ENCODE measurements at regions not wholly inside any gene's neighbourhood (a gene's known extent, or its start where the extent isn't known, plus 50 kb on each side); places are given as distances from the start of the nearest gene placed in this dataset.
"Not testable (repeated sequence)": the region's sequence is repeated elsewhere in the genome, so short reads cannot be mapped to it uniquely, and the experiment has no call there.

GRCh38 chr2:87633287-87633963 lies 114.5 kb upstream of the PLGLB2 start:
- DNase-seq = not testable (repeated sequence)

- DNase-seq = not testable (repeated sequence)
These were observed 113.8 kb upstream of the PLGLB2 start for GRCh38 chr2:87634106-87634505.

DNA sequence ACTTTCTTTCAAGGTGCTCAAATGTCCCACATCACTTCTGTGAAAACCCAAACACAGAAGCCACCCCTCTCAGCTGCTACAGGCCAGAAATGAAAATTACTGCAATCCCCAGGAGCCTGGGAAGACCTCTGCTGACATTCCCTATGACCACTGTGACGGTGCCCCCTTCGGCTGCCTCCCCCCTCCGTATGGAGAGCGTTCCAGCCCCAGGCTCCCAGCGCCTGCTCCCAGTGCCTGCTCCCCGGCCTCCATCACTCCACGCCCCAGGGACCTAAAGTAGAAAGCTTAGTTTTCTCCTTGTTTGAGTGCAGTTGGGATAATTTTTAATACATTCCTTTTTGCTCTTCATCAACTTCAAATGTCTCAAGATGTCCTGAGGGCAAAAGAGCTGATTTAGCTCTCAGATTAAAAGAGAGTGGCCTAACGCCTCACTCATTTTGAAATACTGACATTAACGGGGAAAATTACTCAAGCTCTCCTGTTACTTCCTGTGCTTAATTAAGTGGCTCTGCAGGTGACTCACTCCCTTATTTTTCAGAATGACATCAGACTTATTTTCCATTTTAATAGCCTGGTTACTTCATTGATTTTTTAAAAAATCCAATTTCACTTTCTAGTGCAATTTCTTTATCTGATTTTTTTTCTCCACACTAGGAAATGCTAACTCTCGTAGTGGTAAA lies 112.8 kb upstream of the PLGLB2 start:
- not testable (repeated sequence) for DNase-seq

GRCh38 chr2:87636246-87636645 lies 111.6 kb upstream of the PLGLB2 start:
- DNase-seq = not testable (repeated sequence)

DNA sequence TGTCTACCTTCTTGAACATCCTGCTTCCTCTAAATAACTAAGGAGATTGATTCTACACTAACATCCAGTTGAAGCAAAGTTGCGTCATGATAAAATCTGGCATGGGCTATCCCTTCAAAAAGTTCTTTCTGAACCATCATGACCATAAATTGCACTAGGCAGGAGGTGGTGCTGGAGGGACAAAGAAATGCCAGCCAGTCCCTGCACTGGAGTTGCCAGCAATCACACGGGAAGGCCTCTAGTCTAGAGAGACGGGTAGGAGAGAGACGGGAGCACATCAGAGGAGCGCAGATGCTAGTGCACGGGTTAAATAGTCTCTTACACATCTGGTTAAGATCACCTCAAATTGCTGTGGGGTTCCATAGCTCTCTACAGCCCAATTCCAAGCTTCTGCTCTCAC lies 111.2 kb upstream of the PLGLB2 start:
- not testable (repeated sequence) for DNase-seq

GRCh38 chr2:87637249-87637990 lies 110.5 kb upstream of the PLGLB2 start:
- DNase-seq = not testable (repeated sequence)

- not testable (repeated sequence) for DNase-seq
These were observed 109.6 kb upstream of the PLGLB2 start for GRCh38 chr2:87638114-87638807.

GRCh38 chr2:87638872-87639271 lies 109.0 kb upstream of the PLGLB2 start:
- not testable (repeated sequence) for DNase-seq

DNA sequence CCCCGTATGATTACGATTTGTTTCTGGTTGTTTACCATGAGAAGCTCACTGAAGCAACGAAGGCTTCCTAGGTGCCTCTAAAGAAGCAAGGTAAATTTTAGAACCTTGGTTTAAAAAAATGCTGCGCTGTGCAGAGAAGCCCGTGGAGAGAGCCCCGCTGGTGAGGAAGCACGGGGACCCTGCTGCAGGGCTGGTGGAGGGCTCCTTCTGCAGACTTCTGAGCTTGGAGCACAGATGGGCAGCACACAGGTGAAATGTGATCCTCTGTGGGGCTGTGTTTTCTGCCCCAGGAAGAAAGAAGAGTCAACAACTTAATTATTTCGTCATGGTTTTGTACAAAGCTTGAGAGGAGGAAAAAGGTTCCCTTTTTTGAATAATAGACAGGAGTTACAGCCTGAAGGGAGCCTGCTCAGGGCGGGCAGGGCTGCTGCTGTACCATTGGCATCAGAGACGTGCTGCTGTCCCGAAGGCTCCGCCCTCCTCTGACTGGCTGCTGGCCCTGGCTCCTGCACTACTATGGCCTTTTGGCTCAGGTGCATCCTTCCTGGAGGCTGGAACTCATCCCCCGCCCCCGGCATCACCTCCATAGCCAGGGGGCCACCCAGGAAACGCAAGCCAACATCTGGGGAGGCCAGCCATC lies 108.0 kb upstream of the PLGLB2 start:
- DNase-seq = not testable (repeated sequence)

GRCh38 chr2:87640961-87641563 lies 106.8 kb upstream of the PLGLB2 start:
- DNase-seq = not testable (repeated sequence)

DNA sequence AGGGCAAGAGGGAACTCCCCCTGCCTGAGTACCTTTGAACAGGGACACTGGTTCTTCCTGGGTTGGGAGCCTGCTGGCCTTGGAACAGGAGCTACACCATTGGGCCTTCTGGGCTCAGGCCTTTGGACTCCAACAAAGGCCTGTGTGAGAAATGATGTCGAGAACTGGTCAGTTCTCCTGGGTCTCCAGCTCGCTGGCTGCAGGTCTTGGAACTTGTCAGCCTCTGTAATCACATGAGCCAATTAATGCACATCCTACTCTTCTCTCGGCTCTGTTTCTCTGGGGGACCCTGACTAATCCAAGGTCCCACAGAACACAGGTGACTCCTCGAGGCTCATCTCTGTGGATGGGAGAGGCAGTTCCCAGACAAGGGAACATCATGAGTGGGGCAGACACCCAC lies 104.7 kb upstream of the PLGLB2 start:
- not testable (repeated sequence) for DNase-seq

GRCh38 chr2:87647737-87648498 lies 100.0 kb upstream of the PLGLB2 start:
- DNase-seq = not testable (repeated sequence)

DNA sequence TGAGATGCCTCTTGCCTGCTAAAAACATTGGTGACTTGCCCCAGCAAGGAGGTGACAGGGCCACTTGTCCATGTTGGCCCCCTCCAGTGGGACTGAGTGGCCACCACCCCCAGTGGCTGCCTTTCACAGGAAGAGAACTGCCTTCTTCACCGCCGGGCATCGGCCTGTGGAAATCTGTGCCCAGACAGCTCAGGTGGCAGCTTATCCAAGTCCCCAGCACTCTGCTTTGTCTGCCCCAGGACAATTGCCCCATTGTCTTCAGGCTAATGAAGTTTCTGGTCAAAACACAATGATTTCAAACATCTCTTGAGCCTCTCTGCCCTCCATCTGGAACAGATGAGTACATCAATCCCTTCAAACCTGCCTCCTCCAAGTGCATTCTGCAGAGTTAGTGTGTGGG lies 99.1 kb upstream of the PLGLB2 start:
- DNase-seq = not testable (repeated sequence)

- DNase-seq = not testable (repeated sequence)
These were observed 98.0 kb upstream of the PLGLB2 start for GRCh38 chr2:87649871-87650270.

GRCh38 chr2:87650837-87651236 lies 97.0 kb upstream of the PLGLB2 start:
- not testable (repeated sequence) for DNase-seq

- not testable (repeated sequence) for DNase-seq
These were observed 96.3 kb upstream of the PLGLB2 start for GRCh38 chr2:87651589-87651988.

DNA sequence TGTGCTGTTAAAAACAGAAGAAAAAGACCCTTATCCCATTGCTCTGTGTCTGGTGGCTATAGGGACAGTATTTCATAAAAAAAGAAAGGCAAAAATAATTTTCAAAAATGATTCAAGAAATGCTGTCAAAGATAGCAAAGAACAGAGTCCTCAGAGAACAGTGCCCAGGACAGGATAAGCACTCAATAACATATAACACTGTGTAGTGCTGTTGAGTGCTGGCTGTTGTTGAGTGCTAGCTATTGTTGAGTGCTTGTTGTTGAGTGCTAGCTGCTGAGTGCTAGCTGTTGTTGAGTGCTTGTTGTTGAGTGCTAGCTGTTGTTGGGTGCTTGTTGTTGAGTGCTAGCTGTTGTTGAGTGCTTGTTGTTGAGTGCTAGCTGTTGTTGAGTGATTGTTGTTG lies 94.5 kb upstream of the PLGLB2 start:
- not testable (repeated sequence) for DNase-seq

DNA sequence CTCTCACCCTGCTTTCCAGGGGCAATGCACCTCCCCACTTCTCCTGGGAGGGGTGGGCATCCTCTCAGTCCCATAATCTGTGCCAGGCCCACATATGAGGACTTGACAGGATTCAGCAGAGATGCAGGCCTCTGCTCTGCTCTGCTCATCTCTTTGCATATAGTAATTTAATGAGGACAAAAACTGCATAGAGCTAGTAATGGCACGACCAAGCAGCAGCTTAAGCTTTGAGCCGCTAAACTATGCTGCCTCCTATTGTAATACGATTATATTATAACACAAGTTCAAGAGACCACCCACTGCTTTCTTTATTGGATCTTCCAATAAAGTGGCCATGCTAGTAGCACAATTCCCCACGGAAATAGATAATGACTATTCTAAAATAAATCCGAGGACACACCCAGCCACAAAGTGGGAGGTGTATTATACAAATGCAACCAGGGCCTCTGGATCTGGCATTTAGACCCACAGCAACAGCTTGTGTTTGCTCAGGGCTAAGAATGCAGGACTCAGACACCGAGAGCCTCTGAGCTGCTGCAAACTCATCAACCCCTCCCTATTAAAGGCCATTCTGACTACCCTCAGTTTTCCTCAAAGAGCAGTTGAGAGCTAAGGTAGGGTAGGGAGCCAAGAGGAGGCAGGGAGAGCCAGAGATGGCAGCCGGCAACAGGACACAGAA lies 93.6 kb upstream of the PLGLB2 start:
- DNase-seq = not testable (repeated sequence)

- not testable (repeated sequence) for DNase-seq
These were observed 90.0 kb upstream of the PLGLB2 start for GRCh38 chr2:87657915-87658314.

DNA sequence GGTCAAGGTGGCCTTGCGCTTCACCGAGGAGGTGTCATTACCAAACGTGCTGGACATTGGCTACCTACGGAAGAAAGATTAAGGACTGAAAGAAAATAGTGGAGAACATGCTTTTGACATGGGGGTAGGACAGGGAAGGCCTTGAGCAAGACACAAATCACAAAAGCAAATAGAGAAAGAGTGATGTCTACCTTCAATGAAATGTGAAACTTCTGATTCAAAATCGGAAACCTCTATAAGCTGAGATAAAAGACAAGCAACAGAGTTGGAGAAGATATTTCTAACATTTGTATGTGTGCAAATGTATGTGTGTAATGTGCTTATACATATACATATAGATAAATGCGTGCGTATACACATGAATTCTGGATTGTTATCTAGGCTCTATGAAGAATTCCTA lies 89.5 kb upstream of the PLGLB2 start:
- not testable (repeated sequence) for DNase-seq

- not testable (repeated sequence) for DNase-seq
These were observed 88.9 kb upstream of the PLGLB2 start for GRCh38 chr2:87658976-87659375.

Data from central memory CD4-positive, alpha-beta T cell (primary cell).